ENCODE measurements at regions not wholly inside any gene's neighbourhood (a gene's known extent, or its start where the extent isn't known, plus 50 kb on each side); places are given as distances from the start of the nearest gene placed in this dataset.

GRCh38 chr12:66048218-66048834, 82.2 kb downstream of the LLPH start:
- TF ChIP-seq CTCF (tag by site-specific recombination; IDR thresholded peaks at IDR 0.05): no peak
- TF ChIP-seq ZNF37A (tag by site-specific recombination; IDR thresholded peaks at IDR 0.05): no peak
- TF ChIP-seq YY1 (tag by site-specific recombination; IDR thresholded peaks at IDR 0.05): no peak
- TF ChIP-seq ZNF76 (tag by site-specific recombination; IDR thresholded peaks at IDR 0.05; ENCODE audit: borderline replicate concordance, low read depth): no peak
